OCI-LY7 (cell line): ENCODE measurements at regions not wholly inside any gene's neighbourhood (a gene's known extent, or its start where the extent isn't known, plus 50 kb on each side); places are given as distances from the start of the nearest gene placed in this dataset.

Source experiments
- BruUV-seq: library from RNA; stranded (reverse); fragments of 400-500 nt; replicated peaks from 2 replicates; lab custom pipeline; 2021; lab: Mats Ljungman, UMichigan
- CTCF ChIA-PET: fragments of 300-600 bp; sonication (Branson Sonifier 250); formaldehyde crosslinking; loops from one replicate; lab custom pipeline; 2022; ENCODE audit warnings: antibody characterized with exemption; ENCODE audit not compliant: unreplicated experiment; lab: Charles Lee
- POLR2A ChIA-PET: fragments of 300-600 bp; sonication (Branson Sonifier 250); formaldehyde crosslinking; loops from one replicate; lab custom pipeline; 2022; ENCODE audit warnings: antibody characterized with exemption; lab: Charles Lee
- DNase-seq: peaks from one replicate; pipeline ENCODE4 v3.0.0-alpha.2; 2015; ENCODE audit warnings: low spot score
- H2AFZ ChIP-seq: fragments of 200-600 bp; sonication (generic), shearing (Covaris generic); 2 replicates; pipeline ENCODE4 v1.6.1; 2014; ENCODE audit warnings: mild to moderate bottlenecking, antibody characterized with exemption, low read length, moderate library complexity
- H3K27ac ChIP-seq: fragments of 200-600 bp; sonication (generic); 2 replicates; pipeline ENCODE4 v1.5.1; 2014; ENCODE audit warnings: mixed run types, low read depth, mild to moderate bottlenecking, moderate library complexity, low read length, inconsistent platforms; ENCODE audit not compliant: poor library complexity, severe bottlenecking
- H3K36me3 ChIP-seq: fragments of 200-600 bp; sonication (generic); 2 replicates; pipeline ENCODE4 v1.6.1; 2014; ENCODE audit warnings: mild to moderate bottlenecking, antibody characterized with exemption, low read length, moderate library complexity, mixed read lengths; ENCODE audit not compliant: insufficient read depth
- H3K4me1 ChIP-seq: fragments of 200-600 bp; sonication (generic); 2 replicates; pipeline ENCODE4 v1.5.1; 2014; ENCODE audit warnings: mild to moderate bottlenecking, low read length; ENCODE audit not compliant: insufficient read depth, poor library complexity, severe bottlenecking
- H3K4me2 ChIP-seq: fragments of 200-600 bp; sonication (generic); 2 replicates; pipeline ENCODE4 v1.6.1; 2014; ENCODE audit warnings: mild to moderate bottlenecking, low read length
- H3K4me3 ChIP-seq: fragments of 200-600 bp; sonication (generic); 2 replicates; pipeline ENCODE4 v1.5.1; 2014; ENCODE audit warnings: mild to moderate bottlenecking, low read depth, low read length; ENCODE audit not compliant: poor library complexity, severe bottlenecking
- H3K79me2 ChIP-seq: fragments of 200-600 bp; sonication (generic); 2 replicates; pipeline ENCODE4 v1.6.1; 2016; ENCODE audit warnings: low read depth, mild to moderate bottlenecking, low read length, moderate library complexity, mixed read lengths; ENCODE audit not compliant: insufficient read depth
- H3K9me2 ChIP-seq: fragments of 200-600 bp; sonication (generic); 2 replicates; pipeline ENCODE4 v1.6.1; 2016; ENCODE audit warnings: mild to moderate bottlenecking, low read length, mixed read lengths; ENCODE audit not compliant: insufficient read depth
- H3K9me3 ChIP-seq: fragments of 200-600 bp; sonication (generic); 2 replicates; pipeline ENCODE4 v1.6.1; 2014; ENCODE audit warnings: mild to moderate bottlenecking, mixed run types, low read length, mixed read lengths
- H4K20me1 ChIP-seq: fragments of 200-600 bp; sonication (generic); 2 replicates; pipeline ENCODE4 v1.6.1; 2014; ENCODE audit warnings: mild to moderate bottlenecking, antibody characterized with exemption, low read length, moderate library complexity, mixed read lengths; ENCODE audit not compliant: insufficient read depth
- CTCF ChIP-seq: fragments of 200-600 bp; sonication (generic); conservative IDR thresholded peaks from 2 replicates; pipeline ENCODE4 v1.5.1; 2014; ENCODE audit warnings: mild to moderate bottlenecking, antibody characterized with exemption, low read length, moderate library complexity, mixed read lengths
- EZH2phosphoT487 ChIP-seq: fragments of 200-600 bp; sonication (generic); IDR thresholded peaks from 2 replicates; pipeline ENCODE4 v1.6.1; 2018; ENCODE audit warnings: low read depth, borderline replicate concordance, mild to moderate bottlenecking, mixed run types, antibody characterized with exemption, low read length, moderate library complexity, mixed read lengths
- intact Hi-C: fragments of 100-400 bp; cut with micrococcal nuclease; formaldehyde crosslinking; loops from one replicate; pipeline ENCODE4 v1.10.0; 2022; ENCODE audit not compliant: unreplicated experiment

GRCh38 chr1:57911427-57911826 lies 487.6 kb upstream of the DAB1 start:
- no peak for DNase-seq
- CTCF ChIA-PET, result no interaction called here
- Histone ChIP-seq H3K9me2 (no peaks in the 10 kb centered on the region), H3K4me1 (no peaks in the 10 kb centered on the region), H3K79me2 (no peaks in the 10 kb centered on the region), H2AFZ (no peak overlapping the region), H3K36me3 (no peaks in the 10 kb centered on the region), H3K4me3 (no peak overlapping the region), H4K20me1 (no peaks in the 10 kb centered on the region), H3K27ac (no peak overlapping the region), H3K9me3 (no peaks in the 10 kb centered on the region), H3K4me2 (no peak overlapping the region)
- intact Hi-C loops, result no loop called here
- BruUV-seq, result no TSS peak
- no peak for TF ChIP-seq EZH2phosphoT487
- TF ChIP-seq CTCF, result no peak
- POLR2A ChIA-PET, result no interaction called here

- no peak for DNase-seq
- TF ChIP-seq CTCF, result no peak
- no peak for TF ChIP-seq EZH2phosphoT487
- ChIA-PET CTCF (no interaction called here), POLR2A (no interaction called here)
- Histone ChIP-seq H3K36me3 (no peaks in the 10 kb centered on the region), H3K9me2 (no peaks in the 10 kb centered on the region), H3K79me2 (no peaks in the 10 kb centered on the region), H3K27ac (no peak overlapping the region), H4K20me1 (no peaks in the 10 kb centered on the region), H3K4me1 (no peaks in the 10 kb centered on the region), H3K4me3 (no peak overlapping the region), H2AFZ (no peak overlapping the region), H3K4me2 (no peak overlapping the region), H3K9me3 (no peaks in the 10 kb centered on the region)
- intact Hi-C loops, result no loop called here
- no TSS peak for BruUV-seq
Measured at GRCh38 chr1:57910782-57911181, 486.9 kb upstream of the DAB1 start.

- H2AFZ ChIP-seq, result no peak overlapping the region
- H3K36me3 ChIP-seq, result no peaks in the 10 kb centered on the region
- H4K20me1 ChIP-seq, result no peaks in the 10 kb centered on the region
- no peak overlapping the region for H3K4me2 ChIP-seq
- no TSS peak for BruUV-seq
- ChIA-PET CTCF (no interaction called here), POLR2A (no interaction called here)
- intact Hi-C loops, result no loop called here
- no peak overlapping the region for H3K27ac ChIP-seq
- DNase-seq, result no peak
- H3K9me2 ChIP-seq, result no peaks in the 10 kb centered on the region
- H3K4me1 ChIP-seq, result no peaks in the 10 kb centered on the region
- no peak overlapping the region for H3K4me3 ChIP-seq
- no peaks in the 10 kb centered on the region for H3K9me3 ChIP-seq
- H3K79me2 ChIP-seq, result no peaks in the 10 kb centered on the region
- TF ChIP-seq CTCF (no peak), EZH2phosphoT487 (no peak)
Measured at GRCh38 chr1:57910305-57910704, 486.4 kb upstream of the DAB1 start.
